Ascending aorta (tissue), 2 donors: ENCODE measurements at regions not wholly inside any gene's neighbourhood (a gene's known extent, or its start where the extent isn't known, plus 50 kb on each side); places are given as distances from the start of the nearest gene placed in this dataset.
A peak's percentile ranks its signal among the peaks of the same experiment; 100 is the strongest.

ENCODE experiments used
- DNase-seq, 2 donors: peaks; one replicate each; pipeline ENCODE4 v3.0.0-alpha.2; 2019; ENCODE audit warnings: low spot score in 2 of 2
- H3K27ac ChIP-seq, 2 donors: fragments of 200-600 bp; sonication (generic); one replicate each; pipeline ENCODE4 v1.5.1; 2016 to 2017; ENCODE audit warnings: mild to moderate bottlenecking in 1 of 2
- H3K27me3 ChIP-seq: fragments of 200-600 bp; sonication (generic); one replicate; pipeline ENCODE4 v1.5.1; 2017
- H3K36me3 ChIP-seq, 2 donors: fragments of 200-600 bp; sonication (generic); one replicate each; pipeline ENCODE4 v1.5.1; 2016
- H3K4me1 ChIP-seq, 2 donors: fragments of 200-600 bp; sonication (generic); one replicate each; pipeline ENCODE4 v1.5.1; 2016 to 2017; ENCODE audit warnings: mild to moderate bottlenecking in 1 of 2
- H3K4me3 ChIP-seq, 2 donors: fragments of 200-600 bp; sonication (generic); one replicate each; pipeline ENCODE4 v1.5.1; 2016 to 2017; ENCODE audit warnings: mild to moderate bottlenecking in 1 of 2
- H3K9me3 ChIP-seq, 2 donors: fragments of 200-600 bp; sonication (generic); one replicate each; pipeline ENCODE4 v1.5.1; 2016
- CTCF ChIP-seq, 3 experiments: fragments of 200-600 bp in 2 of 3; fragments of 450-650 bp in 1 of 3; sonication (generic) in 2 of 3; IDR thresholded peaks; one replicate each; pipeline ENCODE4 v1.5.1; 2016 to 2019; ENCODE audit warnings: antibody characterized with exemption in 3 of 3, mild to moderate bottlenecking in 1 of 3, moderate library complexity in 1 of 3
- intact Hi-C: fragments of 100-400 bp; cut with DNase I; formaldehyde crosslinking; loops from one replicate; pipeline ENCODE4 v1.15.1; 2023

GRCh38 chr9:17865881-17866280 is 287.0 kb downstream of the SH3GL2 start:
- no peak for DNase-seq
- Histone ChIP-seq H3K27me3 (no peaks in the 10 kb centered on the region), H3K9me3 (no peaks in the 10 kb centered on the region), H3K27ac (no peak overlapping the region), H3K4me3 (no peak overlapping the region), H3K36me3 (no peaks in the 10 kb centered on the region), H3K4me1 (no peaks in the 10 kb centered on the region)
- no peak for TF ChIP-seq CTCF (IDR thresholded peaks at IDR 0.05)
- intact Hi-C loops: no loop called here

- Histone ChIP-seq H3K4me1 (no peaks in the 10 kb centered on the region), H3K27me3 (no peaks in the 10 kb centered on the region), H3K27ac (no peak overlapping the region), H3K9me3 (no peaks in the 10 kb centered on the region), H3K4me3 (no peak overlapping the region), H3K36me3 (no peaks in the 10 kb centered on the region)
- intact Hi-C loops: no loop called here
- TF ChIP-seq CTCF (IDR thresholded peaks at IDR 0.05): no peak
- no peak for DNase-seq
Observed at GRCh38 chr9:17870722-17871121, 291.9 kb downstream of the SH3GL2 start.

- H3K9me3 ChIP-seq: no peaks in the 10 kb centered on the region
- DNase-seq: no peak
- intact Hi-C loops: no loop called here
- no peaks in the 10 kb centered on the region for H3K27me3 ChIP-seq
- H3K36me3 ChIP-seq: no peaks in the 10 kb centered on the region
- H3K27ac ChIP-seq: no peak overlapping the region
- no peak overlapping the region for H3K4me3 ChIP-seq
- H3K4me1 ChIP-seq: no peaks in the 10 kb centered on the region
- TF ChIP-seq CTCF (IDR thresholded peaks at IDR 0.05): no peak
Observed at GRCh38 chr9:17871213-17871890, 292.5 kb downstream of the SH3GL2 start.

GRCh38 chr9:17875886-17876285 is 297.0 kb downstream of the SH3GL2 start:
- no peak for TF ChIP-seq CTCF (IDR thresholded peaks at IDR 0.05)
- no peaks in the 10 kb centered on the region for H3K9me3 ChIP-seq
- no peak for DNase-seq
- intact Hi-C loops: no loop called here
- no peak overlapping the region for H3K4me3 ChIP-seq
- peak overlapping the region in 1 of 2 donors; percentile 12 for H3K27ac ChIP-seq
- H3K4me1 ChIP-seq: no peaks in the 10 kb centered on the region
- no peaks in the 10 kb centered on the region for H3K27me3 ChIP-seq
- H3K36me3 ChIP-seq: no peaks in the 10 kb centered on the region

- H3K9me3 ChIP-seq: no peaks in the 10 kb centered on the region
- intact Hi-C loops: no loop called here
- H3K36me3 ChIP-seq: no peaks in the 10 kb centered on the region
- H3K27ac ChIP-seq: no peak overlapping the region
- no peaks in the 10 kb centered on the region for H3K4me1 ChIP-seq
- no peak for DNase-seq
- no peak for TF ChIP-seq CTCF (IDR thresholded peaks at IDR 0.05)
- no peak overlapping the region for H3K4me3 ChIP-seq
- H3K27me3 ChIP-seq: no peaks in the 10 kb centered on the region
Observed at GRCh38 chr9:17876687-17877086, 297.8 kb downstream of the SH3GL2 start.
